ENCODE measurements at regions not wholly inside any gene's neighbourhood (a gene's known extent, or its start where the extent isn't known, plus 50 kb on each side); places are given as distances from the start of the nearest gene placed in this dataset.

- DNase-seq, result no peak
These were observed 293.3 kb downstream of the TCF7L2 start for GRCh38 chr10:113243311-113243710.

DNA sequence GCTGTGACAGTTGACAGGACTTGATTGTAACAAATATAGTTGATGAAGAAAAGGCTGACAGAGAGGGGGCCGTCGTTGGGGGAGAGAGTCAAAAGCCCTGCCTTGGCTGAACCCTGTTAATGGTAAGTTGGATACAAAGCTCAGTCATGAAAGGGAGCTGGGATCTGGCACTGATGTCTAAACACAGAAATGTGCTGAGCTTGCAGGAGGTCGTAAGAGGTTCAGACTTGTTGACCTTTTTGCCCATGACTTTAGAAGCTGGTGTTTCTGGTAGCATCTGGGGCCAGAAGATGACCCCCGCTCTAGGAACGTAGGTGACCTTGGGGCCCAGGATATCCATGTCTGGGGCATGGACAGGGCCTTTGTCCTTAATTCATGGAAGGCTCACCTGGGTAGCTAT, 294.7 kb downstream of the TCF7L2 start:
- H3K36me3 ChIP-seq (replicated peaks in 1 of 2; ENCODE audit: control insufficient read depth in 1 of 2, insufficient read depth in 2 of 2, low read length in 1 of 2), result no peaks in the 10 kb centered on the region
- H3K4me1 ChIP-seq (ENCODE audit: control insufficient read depth in 1 of 2, insufficient read depth in 2 of 2, low read depth in 1 of 2, low read length in 1 of 2), result peaks cover 0 to 9% of the 10 kb centered on the region in 2 experiments; a peak in 1 of 4 replicates
- TF ChIP-seq TEAD4 (IDR thresholded peaks at IDR 0.05; ENCODE audit: borderline replicate concordance, insufficient read depth) (no peak), EZH2phosphoT487 (IDR thresholded peaks at IDR 0.05; ENCODE audit: borderline replicate concordance, low read depth) (no peak), NRF1 (IDR thresholded peaks at IDR 0.05; ENCODE audit: low read depth, low read length) (no peak), REST (IDR thresholded peaks at IDR 0.05; ENCODE audit: low read depth, low read length) (no peak), EP300 (IDR thresholded peaks at IDR 0.05; ENCODE audit: borderline replicate concordance in 1 of 2, low read depth in 1 of 2, low read length in 1 of 2) (no peak), FOXM1 (IDR thresholded peaks at IDR 0.05; ENCODE audit: low read depth) (no peak)
- TF ChIP-seq, protein P1, sequence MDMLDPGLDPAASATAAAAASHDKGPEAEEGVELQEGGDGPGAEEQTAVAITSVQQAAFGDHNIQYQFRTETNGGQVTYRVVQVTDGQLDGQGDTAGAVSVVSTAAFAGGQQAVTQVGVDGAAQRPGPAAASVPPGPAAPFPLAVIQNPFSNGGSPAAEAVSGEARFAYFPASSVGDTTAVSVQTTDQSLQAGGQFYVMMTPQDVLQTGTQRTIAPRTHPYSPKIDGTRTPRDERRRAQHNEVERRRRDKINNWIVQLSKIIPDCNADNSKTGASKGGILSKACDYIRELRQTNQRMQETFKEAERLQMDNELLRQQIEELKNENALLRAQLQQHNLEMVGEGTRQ (IDR thresholded peaks at IDR 0.05; ENCODE audit: borderline replicate concordance, low read depth, low read length), result no peak

More at GRCh38 chr10:113243311-113243710, 293.3 kb downstream of the TCF7L2 start:
- ChIA-PET CTCF (no interaction called here), POLR2A (no interaction called here)
- 45% methylated on average over 2 of the region's 2 CpGs for WGBS (ENCODE audit: low lambda C conversion rate)
- no peak overlapping the region for H3K9ac ChIP-seq
- no peaks in the 10 kb centered on the region for H3K9me2 ChIP-seq
- H3K79me2 ChIP-seq (ENCODE audit: insufficient read depth), result no peaks in the 10 kb centered on the region
- H3K4me1 ChIP-seq (ENCODE audit: control insufficient read depth in 1 of 2, insufficient read depth in 2 of 2, low read depth in 1 of 2, low read length in 1 of 2), result peaks cover 0 to 9% of the 10 kb centered on the region in 2 experiments; a peak in 1 of 4 replicates
- TF ChIP-seq RFX5 (IDR thresholded peaks at IDR 0.05; ENCODE audit: low read length) (no peak), POLR2AphosphoS5 (IDR thresholded peaks at IDR 0.05; ENCODE audit: low read depth, low read length) (no peak), YY1 (IDR thresholded peaks at IDR 0.05; ENCODE audit: low read depth) (no peak), FOXJ3 (CRISPR knock-in tag; IDR thresholded peaks at IDR 0.05) (no peak), TAF1 (IDR thresholded peaks at IDR 0.05; ENCODE audit: borderline replicate concordance, low read depth, low read length) (no peak), JUND (IDR thresholded peaks at IDR 0.05) (no peak), GATA2 (CRISPR knock-in tag; IDR thresholded peaks at IDR 0.05) (no peak), ZBTB33 (IDR thresholded peaks at IDR 0.05; ENCODE audit: borderline replicate concordance, low read depth) (no peak), FOSL2 (IDR thresholded peaks at IDR 0.05; ENCODE audit: borderline replicate concordance, low read depth) (no peak), RCOR1 (IDR thresholded peaks at IDR 0.05; ENCODE audit: low read length) (no peak), GABPA (IDR thresholded peaks at IDR 0.05; ENCODE audit: low read depth) (no peak), EP300 (IDR thresholded peaks at IDR 0.05; ENCODE audit: borderline replicate concordance in 1 of 2, low read depth in 1 of 2, low read length in 1 of 2) (no peak), SIN3A (IDR thresholded peaks at IDR 0.05; ENCODE audit: borderline replicate concordance, low read depth, low read length) (no peak), NRF1 (IDR thresholded peaks at IDR 0.05; ENCODE audit: low read depth, low read length) (no peak)
- TF ChIP-seq, protein P2, sequence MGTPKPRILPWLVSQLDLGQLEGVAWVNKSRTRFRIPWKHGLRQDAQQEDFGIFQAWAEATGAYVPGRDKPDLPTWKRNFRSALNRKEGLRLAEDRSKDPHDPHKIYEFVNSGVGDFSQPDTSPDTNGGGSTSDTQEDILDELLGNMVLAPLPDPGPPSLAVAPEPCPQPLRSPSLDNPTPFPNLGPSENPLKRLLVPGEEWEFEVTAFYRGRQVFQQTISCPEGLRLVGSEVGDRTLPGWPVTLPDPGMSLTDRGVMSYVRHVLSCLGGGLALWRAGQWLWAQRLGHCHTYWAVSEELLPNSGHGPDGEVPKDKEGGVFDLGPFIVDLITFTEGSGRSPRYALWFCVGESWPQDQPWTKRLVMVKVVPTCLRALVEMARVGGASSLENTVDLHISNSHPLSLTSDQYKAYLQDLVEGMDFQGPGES (IDR thresholded peaks at IDR 0.05; ENCODE audit: low read depth, low read length), result no peak
- TF ChIP-seq, protein P1 (IDR thresholded peaks at IDR 0.05; ENCODE audit: borderline replicate concordance, low read depth, low read length), result no peak
- H3F3A ChIP-seq (replicated peaks; ENCODE audit: insufficient read depth), result no peaks in the 10 kb centered on the region
- H3K4me2 ChIP-seq, result no peak overlapping the region
- no peak overlapping the region for H3K27ac ChIP-seq (ENCODE audit: low read depth in 2 of 2, low read length in 1 of 2)
- H3K9me3 ChIP-seq, result no peaks in the 10 kb centered on the region
- no peak overlapping the region for H2AFZ ChIP-seq (ENCODE audit: low read depth)
- H3K4me3 ChIP-seq (ENCODE audit: low read depth in 2 of 2, low read length in 1 of 2), result no peak overlapping the region
- H3K27me3 ChIP-seq (ENCODE audit: insufficient read depth), result no peaks in the 10 kb centered on the region; the same call in 1 of the 2 replicates
- no peaks in the 10 kb centered on the region for H3K36me3 ChIP-seq (replicated peaks in 1 of 2; ENCODE audit: control insufficient read depth in 1 of 2, insufficient read depth in 2 of 2, low read length in 1 of 2)
- H4K20me1 ChIP-seq (ENCODE audit: insufficient read depth), result no peaks in the 10 kb centered on the region

More for the DNA sequence above, 294.7 kb downstream of the TCF7L2 start:
- Histone ChIP-seq H3K4me3 (ENCODE audit: low read depth in 2 of 2, low read length in 1 of 2) (no peak overlapping the region), H3K27me3 (ENCODE audit: insufficient read depth) (no peaks in the 10 kb centered on the region; the same call in 1 of the 2 replicates), H3K9me3 (no peaks in the 10 kb centered on the region), H4K20me1 (ENCODE audit: insufficient read depth) (no peaks in the 10 kb centered on the region), H3K9ac (no peak overlapping the region), H3K9me2 (no peaks in the 10 kb centered on the region), H2AFZ (ENCODE audit: low read depth) (no peak overlapping the region), H3K27ac (ENCODE audit: low read depth in 2 of 2, low read length in 1 of 2) (no peak overlapping the region), H3K4me2 (no peak overlapping the region), H3F3A (replicated peaks; ENCODE audit: insufficient read depth) (no peaks in the 10 kb centered on the region), H3K79me2 (ENCODE audit: insufficient read depth) (no peaks in the 10 kb centered on the region)
- ChIA-PET POLR2A (no interaction called here), CTCF (interaction anchor here (0.9 kb wide), 1 partner anchor 141 kb away, joined by 3 read pairs; no protein-coding TSS in a partner anchor)
- 64% methylated on average over 5 of the region's 5 CpGs for WGBS (ENCODE audit: low lambda C conversion rate)
- DNase-seq, result no peak
